ELF-1 (cell line): ENCODE measurements at regions not wholly inside any gene's neighbourhood (a gene's known extent, or its start where the extent isn't known, plus 50 kb on each side); places are given as distances from the start of the nearest gene placed in this dataset.
A peak's percentile ranks its signal among the peaks of the same experiment; 100 is the strongest.

ENCODE experiments used
- DNase-seq: peaks from one replicate; pipeline ENCODE4 v3.0.0-alpha.2; 2016; ENCODE audit warnings: low read depth, low spot score

GRCh38 chr9:115254287-115255180, 136.6 kb upstream of the TNC start:
- no peak for DNase-seq

DNA sequence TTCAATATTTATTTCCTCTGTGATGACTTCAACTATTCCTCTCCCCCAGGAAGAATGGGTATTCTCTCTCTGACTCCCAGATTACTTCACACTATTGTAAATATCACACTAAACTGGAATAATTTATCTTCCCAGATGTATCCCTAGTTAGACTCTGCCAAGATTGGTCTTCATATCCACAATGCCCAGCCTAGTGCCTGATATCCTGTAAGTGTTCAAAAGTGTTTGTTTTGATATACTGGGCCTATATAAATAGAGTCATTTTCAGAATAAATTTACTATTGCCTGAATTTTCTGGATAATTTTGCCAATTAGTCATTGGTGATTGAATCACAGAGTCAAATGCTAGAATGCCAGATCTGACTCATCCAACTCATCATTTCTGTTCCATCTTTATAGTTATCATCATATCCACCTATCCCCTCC, 143.7 kb upstream of the TNC start:
- DNase-seq, result no peak

- DNase-seq, result no peak
Measured at GRCh38 chr9:115262477-115262876, 144.5 kb upstream of the TNC start.

- no peak for DNase-seq
Measured at GRCh38 chr9:115262952-115263351, 145.0 kb upstream of the TNC start.

DNA sequence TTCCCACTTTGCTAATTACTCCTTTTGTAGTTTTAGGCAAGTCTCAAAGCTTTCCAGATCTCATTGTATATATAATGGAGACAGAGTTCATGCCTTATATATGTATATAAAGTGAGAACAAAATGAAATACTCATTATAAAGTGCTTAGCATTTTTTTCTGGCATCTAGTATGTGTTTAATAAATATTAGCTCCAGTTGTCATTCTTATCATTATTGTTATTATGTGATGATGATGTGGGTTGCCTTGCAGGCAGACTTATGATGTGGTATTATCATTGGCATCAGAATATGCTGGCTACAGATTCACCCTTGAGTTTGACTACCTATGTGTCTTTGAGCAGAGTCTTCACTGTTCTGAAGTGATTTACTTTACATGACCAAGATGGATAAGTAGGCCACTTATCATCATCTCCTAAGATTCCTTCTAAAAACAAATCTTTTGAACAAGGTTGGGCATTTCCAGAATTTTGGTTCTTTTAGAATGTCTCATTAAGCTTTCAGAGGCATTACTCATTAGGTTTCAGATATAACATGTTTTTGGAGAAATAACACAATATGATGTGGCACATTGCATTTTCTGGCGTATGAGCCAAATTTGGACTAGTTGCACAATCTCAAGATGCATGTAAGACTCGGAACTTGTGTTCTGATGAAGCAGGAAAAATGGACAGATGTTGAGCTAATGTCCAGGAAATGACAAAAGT, 145.6 kb upstream of the TNC start:
- DNase-seq, result no peak

GRCh38 chr9:115264313-115264712, 146.4 kb upstream of the TNC start:
- DNase-seq, result no peak

DNA sequence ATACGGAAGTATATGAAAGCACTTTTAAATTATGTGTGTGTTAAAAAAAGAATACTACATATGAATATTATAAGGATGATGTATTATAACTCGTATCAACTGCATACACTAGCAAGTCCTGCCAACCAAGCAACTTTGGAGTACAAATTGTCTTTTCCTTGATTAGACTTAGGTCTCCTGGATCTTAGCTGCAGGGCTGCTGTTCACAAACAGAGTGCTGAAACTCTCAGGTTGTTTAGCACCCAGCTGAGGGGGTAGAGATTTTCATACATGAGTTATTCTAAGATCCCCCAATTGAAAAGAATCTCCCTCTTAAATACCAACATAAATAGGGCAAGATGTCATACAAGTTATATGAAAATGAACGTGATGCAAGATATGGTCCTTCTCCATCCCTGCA, 149.8 kb upstream of the TNC start:
- DNase-seq, result no peak

DNA sequence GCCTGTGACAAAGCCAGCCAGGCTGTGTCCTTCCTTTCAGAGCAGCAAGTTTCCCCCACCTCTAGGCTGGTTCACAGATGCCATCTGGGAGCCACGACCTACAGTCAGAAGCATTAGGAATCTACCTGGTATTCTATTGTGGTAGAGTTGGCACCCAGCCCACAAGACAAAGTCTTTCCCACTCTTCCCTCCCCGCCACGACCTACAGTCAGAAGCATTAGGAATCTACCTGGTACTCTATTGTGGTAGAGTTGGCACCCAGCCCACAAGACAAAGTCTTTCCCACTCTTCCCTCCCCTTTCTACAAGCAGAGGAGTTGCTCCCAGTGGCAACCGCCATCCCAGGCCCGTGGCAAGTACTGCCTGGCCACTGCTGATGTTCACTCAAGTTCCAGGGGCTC, 157.8 kb upstream of the TNC start:
- no peak for DNase-seq

GRCh38 chr9:115276621-115277020, 158.7 kb upstream of the TNC start:
- no peak for DNase-seq

DNA sequence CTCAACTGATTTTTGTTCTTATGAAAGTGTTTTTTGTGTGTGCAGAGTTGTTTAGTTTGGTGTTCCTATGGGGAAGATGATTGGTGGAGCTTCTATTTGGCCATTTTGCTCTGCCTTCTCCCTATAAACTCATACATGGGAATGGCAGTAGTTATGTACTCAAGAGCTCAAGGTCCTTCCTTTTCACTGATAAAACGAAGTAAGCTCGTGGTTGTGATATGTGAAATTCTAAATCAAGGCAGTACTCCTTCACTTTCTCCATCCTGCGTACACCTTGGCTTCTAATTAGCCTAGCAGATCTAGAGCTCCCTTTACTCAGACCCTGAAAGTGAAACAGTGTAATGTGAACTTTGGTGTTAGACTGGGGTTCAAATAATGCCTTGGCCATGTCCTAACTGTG, 159.3 kb upstream of the TNC start:
- no peak for DNase-seq

DNA sequence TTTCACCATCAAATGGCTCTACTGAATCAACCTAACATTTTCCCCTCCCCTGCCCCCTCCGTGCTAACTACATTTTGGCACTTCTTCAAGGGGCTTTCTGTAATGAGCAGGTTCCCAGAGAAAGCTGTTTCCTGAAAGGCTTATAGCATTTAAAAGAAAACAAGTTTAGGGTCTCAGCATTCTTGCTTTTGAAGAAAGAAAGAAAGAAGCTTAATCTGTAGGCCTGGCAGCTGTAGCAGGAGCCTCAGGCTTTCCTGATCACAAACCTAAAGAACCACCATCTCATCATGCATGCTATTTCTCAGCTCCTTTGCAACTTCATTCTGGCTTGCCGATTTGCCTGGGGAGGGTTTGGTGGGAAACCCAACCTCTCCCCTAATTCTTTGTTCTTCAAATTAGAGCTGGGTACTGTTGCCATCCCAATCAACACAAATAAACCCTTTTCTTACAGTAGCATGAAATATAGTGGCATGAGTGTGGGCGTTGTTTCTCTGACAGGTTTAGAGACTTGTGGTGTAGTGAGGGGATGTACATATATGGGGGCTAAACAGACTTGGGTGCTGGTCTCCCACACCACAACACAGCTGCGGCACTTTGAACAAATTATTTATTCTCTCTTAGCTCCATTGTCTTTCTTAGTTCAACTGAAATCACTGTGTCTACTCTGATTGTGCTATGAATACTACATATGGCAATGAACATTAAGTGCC, 160.5 kb upstream of the TNC start:
- peak; percentile 63 for DNase-seq

GRCh38 chr9:115283395-115283794, 165.4 kb upstream of the TNC start:
- no peak for DNase-seq

DNA sequence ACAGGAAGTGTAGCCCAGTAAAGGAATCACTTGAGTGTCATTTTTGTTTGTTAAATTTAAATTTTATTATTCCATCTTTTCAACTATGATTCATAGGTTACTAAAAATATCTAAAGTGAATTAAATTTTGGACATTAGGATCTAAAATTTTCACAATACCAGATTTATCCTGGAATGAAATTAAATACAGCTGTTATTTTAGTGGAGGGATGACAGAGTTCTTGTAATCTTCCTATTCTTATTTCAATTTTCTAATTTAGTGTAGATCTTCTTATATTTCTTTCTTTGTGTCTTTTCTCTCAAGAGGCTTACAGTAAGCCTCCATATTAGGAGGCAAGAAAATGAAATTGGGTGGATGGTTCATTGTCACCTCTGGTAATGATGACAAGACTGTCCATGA, 167.9 kb upstream of the TNC start:
- no peak for DNase-seq

- no peak for DNase-seq
Measured at GRCh38 chr9:115286411-115286810, 168.5 kb upstream of the TNC start.

DNA sequence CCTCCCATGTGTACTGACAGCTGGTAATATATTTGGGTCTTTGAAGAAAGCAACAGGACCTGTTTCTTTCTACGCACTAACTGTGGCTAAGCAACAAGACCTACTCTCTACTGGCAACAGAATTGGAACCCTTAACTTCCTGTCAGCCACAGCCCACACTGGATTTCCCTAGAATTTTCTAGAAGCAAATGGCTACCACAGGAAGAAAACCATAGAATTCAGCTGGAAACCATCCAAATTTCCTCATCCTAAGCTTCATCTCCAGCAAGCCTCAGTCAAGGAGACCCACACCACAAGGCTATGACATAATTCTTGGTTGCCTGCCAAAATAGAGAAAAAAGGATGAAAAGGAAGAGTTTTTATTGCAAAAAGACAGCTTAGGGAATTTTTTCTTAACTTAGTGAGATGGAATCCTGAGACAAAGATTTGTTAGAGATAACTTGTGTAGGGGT, 171.8 kb upstream of the TNC start:
- DNase-seq, result no peak

- peak; percentile 74 for DNase-seq
Measured at GRCh38 chr9:115291841-115292240, 173.9 kb upstream of the TNC start.

DNA sequence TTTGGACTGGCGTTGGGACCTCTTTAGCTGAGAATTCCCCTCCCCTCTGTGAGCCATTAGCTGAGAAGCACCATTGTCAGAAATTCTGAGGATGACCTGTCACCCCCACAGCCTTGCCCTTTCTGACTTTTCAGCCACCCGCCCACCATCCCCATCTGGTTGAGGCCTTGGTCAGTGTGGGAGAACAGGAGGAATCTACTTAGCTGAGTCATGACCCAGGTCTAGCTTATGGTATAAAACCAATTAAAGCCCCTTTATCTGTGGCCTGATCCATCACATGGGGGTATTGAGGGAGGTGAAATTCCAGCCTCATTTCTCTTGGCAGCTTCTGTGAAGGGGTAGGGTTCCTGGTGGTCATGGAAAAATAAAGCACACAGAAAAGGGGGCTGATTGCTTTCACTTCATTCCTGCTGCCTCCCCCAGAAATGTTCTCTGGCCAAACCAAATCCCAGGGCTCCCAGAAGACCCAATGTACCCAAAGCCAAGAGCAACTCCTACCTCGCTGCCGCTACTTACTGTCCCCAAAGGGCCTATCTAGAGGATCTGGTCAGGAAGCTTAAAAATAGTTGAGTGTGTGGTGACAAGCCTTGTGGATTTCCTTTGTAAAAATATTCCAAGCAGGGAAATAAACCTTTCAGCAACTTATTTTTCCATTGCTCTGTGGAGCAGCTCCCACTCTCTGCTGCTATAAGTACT, 174.8 kb upstream of the TNC start:
- peak; percentile 39 for DNase-seq

DNA sequence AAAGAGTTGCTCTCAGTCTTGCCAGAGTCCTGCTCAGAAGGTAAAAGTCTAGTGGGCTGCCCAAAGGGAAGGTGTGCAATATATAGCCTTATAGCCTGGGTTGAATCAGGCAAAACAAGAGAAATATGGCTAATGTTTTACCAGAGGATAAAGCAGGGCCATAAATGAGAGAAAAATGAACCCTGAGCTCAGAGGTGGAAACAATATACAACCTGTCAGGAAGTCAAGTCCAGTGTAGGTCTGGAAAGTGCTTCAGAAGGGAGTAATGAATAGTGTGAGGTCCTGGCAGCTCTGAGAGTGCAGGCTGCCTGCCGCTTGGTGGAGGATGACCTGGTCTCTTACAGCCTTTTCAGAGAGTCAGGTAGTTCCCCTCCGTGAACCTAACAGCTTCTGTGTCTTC, 177.8 kb upstream of the TNC start:
- DNase-seq, result no peak

DNA sequence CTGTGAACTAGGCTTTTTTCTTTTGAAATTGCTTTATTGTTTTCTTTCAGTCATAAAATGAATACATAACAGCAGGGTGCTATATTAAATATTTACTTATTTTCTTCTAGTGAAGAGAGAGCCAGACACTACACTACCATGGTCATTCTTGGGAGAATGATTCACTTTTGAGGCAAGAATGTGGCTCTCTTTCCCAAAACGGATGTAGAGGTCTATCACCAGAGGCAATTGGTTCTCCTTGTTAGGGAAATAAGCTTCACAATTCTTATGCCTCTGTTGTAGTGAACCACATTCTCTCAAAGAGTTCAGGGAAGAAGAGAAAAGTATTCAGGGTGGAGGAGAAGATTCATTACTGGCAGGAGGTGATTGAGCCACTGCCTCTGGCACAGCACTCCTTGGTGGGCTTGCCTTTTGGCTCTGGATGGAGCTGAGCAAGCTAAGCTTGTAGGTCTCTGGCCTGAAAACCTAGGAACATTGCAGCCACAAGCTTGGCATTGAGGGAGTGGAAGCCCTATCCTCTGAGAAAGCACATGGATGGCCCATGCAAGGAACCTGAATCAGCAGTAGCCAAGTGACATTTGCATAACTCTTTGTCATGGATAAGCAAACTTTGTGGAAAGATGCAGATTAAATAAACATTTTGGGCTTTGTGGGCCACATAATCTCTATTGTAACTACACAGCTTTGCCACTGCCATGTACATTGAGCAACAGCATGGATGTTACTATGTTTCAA, 179.0 kb upstream of the TNC start:
- no peak for DNase-seq

DNA sequence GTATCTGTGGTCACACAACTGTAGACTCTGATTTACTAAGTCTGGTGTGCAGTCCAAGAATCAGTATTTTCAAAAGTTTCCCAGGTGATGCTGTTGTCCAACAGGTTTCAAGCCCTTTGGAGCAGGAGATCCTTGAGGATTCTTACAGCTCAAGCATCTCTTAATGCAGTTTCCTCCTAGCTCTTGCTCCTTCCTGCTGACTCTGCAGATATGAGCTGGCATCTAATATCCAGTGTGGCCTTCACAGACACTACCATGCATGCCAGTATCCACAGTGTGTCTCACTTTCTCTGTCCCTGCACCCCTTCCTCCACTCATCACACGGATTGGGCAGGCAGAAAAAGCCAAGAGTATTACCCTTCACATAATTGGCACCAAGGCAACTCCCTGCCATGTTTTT, 182.2 kb upstream of the TNC start:
- DNase-seq, result no peak

GRCh38 chr9:115300874-115301273, 182.9 kb upstream of the TNC start:
- DNase-seq, result no peak
